ENCODE measurements at regions not wholly inside any gene's neighbourhood (a gene's known extent, or its start where the extent isn't known, plus 50 kb on each side); places are given as distances from the start of the nearest gene placed in this dataset.

GRCh38 chr5:171659896-171660295, 125.7 kb upstream of the SMIM23 start:
- no peak for TF ChIP-seq CTCF (IDR thresholded peaks at IDR 0.05 in 4 of 5, conservative IDR thresholded peaks at IDR 0.05 in 1 of 5)
- no peak for TF ChIP-seq POLR2A (IDR thresholded peaks at IDR 0.05)
- Histone ChIP-seq H3K4me3 (no peak overlapping the region), H3K4me1 (no peaks in the 10 kb centered on the region), H3K27me3 (no peaks in the 10 kb centered on the region), H3K27ac (no peak overlapping the region), H3K9me3 (no peaks in the 10 kb centered on the region), H3K36me3 (no peaks in the 10 kb centered on the region)
- intact Hi-C loops (cut with DNase I; ENCODE audit: low total_unique reads): no loop called here
- DNase-seq (no peak), ATAC-seq (no peak)
- in situ Hi-C loops (cut with MboI; ENCODE audit: low sequenced_read_pairs in 4 of 4): no loop called here

GRCh38 chr5:171660434-171660833, 125.2 kb upstream of the SMIM23 start:
- TF ChIP-seq POLR2A (IDR thresholded peaks at IDR 0.05) (no peak), CTCF (IDR thresholded peaks at IDR 0.05 in 4 of 5, conservative IDR thresholded peaks at IDR 0.05 in 1 of 5) (no peak)
- H3K27ac ChIP-seq: no peak overlapping the region
- no peak overlapping the region for H3K4me3 ChIP-seq
- intact Hi-C loops (cut with DNase I; ENCODE audit: low total_unique reads): no loop called here
- H3K27me3 ChIP-seq: no peaks in the 10 kb centered on the region
- in situ Hi-C loops (cut with MboI; ENCODE audit: low sequenced_read_pairs in 4 of 4): no loop called here
- ATAC-seq (no peak), DNase-seq (no peak)
- no peaks in the 10 kb centered on the region for H3K9me3 ChIP-seq
- no peaks in the 10 kb centered on the region for H3K36me3 ChIP-seq
- no peaks in the 10 kb centered on the region for H3K4me1 ChIP-seq

DNA sequence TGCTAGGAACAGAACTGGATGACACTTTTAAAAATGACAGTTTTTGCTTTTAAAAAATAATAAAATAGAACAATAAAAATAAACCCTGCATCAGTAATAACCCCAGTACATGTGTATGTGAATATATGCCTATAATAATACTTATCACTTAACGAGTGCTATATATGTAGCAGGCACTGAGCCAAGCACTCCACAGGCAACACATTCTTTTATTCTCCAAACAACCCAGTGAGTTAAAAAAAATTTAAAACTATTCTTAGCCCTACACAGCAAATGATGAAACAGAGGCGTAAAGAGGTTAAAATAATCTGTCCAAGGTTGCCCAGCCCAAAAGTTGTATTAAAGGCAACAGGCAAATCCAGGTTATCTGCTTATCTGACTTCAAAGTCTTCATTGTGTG, 124.5 kb upstream of the SMIM23 start:
- intact Hi-C loops (cut with DNase I; ENCODE audit: low total_unique reads): no loop called here
- H3K36me3 ChIP-seq: no peaks in the 10 kb centered on the region
- ATAC-seq (no peak), DNase-seq (no peak)
- TF ChIP-seq CTCF (IDR thresholded peaks at IDR 0.05 in 4 of 5, conservative IDR thresholded peaks at IDR 0.05 in 1 of 5) (no peak), POLR2A (IDR thresholded peaks at IDR 0.05) (no peak)
- no peaks in the 10 kb centered on the region for H3K4me1 ChIP-seq
- no peaks in the 10 kb centered on the region for H3K27me3 ChIP-seq
- no peak overlapping the region for H3K27ac ChIP-seq
- no peak overlapping the region for H3K4me3 ChIP-seq
- in situ Hi-C loops (cut with MboI; ENCODE audit: low sequenced_read_pairs in 4 of 4): no loop called here
- H3K9me3 ChIP-seq: no peaks in the 10 kb centered on the region

- Histone ChIP-seq H3K27ac (no peak overlapping the region), H3K36me3 (no peaks in the 10 kb centered on the region), H3K27me3 (no peaks in the 10 kb centered on the region), H3K4me1 (no peaks in the 10 kb centered on the region), H3K4me3 (no peak overlapping the region), H3K9me3 (no peaks in the 10 kb centered on the region)
- intact Hi-C loops (cut with DNase I; ENCODE audit: low total_unique reads) (no loop called here), in situ Hi-C loops (cut with MboI; ENCODE audit: low sequenced_read_pairs in 4 of 4) (no loop called here)
- no peak for DNase-seq
- TF ChIP-seq CTCF (IDR thresholded peaks at IDR 0.05 in 4 of 5, conservative IDR thresholded peaks at IDR 0.05 in 1 of 5) (no peak), POLR2A (IDR thresholded peaks at IDR 0.05) (no peak)
- no peak for ATAC-seq
These were observed 122.1 kb upstream of the SMIM23 start for GRCh38 chr5:171663311-171664085.

DNA sequence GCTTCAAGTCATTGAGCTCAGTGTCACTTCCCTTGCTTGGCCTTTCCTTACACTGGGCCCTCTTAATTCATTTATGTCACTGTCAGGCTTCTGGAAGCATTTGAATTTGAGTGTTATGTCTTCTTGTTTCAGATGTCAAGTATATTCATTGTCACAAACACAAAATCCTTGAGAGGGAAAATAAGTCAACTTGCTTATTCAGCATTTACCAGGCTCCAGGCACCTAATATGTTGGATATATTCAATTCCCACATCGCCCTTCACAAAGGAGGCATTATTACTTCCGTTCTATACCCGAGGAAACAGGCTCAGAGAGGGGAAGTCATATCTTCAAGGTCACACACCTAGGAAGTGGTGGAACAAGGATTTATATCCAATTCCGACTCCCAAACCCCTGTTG, 121.1 kb upstream of the SMIM23 start:
- no peak overlapping the region for H3K27ac ChIP-seq
- no peaks in the 10 kb centered on the region for H3K4me1 ChIP-seq
- in situ Hi-C loops (cut with MboI; ENCODE audit: low sequenced_read_pairs in 4 of 4): no loop called here
- H3K9me3 ChIP-seq: no peaks in the 10 kb centered on the region
- DNase-seq: no peak
- H3K36me3 ChIP-seq: no peaks in the 10 kb centered on the region
- intact Hi-C loops (cut with DNase I; ENCODE audit: low total_unique reads): no loop called here
- ATAC-seq: no peak
- no peak overlapping the region for H3K4me3 ChIP-seq
- no peak for TF ChIP-seq CTCF (IDR thresholded peaks at IDR 0.05 in 4 of 5, conservative IDR thresholded peaks at IDR 0.05 in 1 of 5)
- no peak for TF ChIP-seq POLR2A (IDR thresholded peaks at IDR 0.05)
- no peaks in the 10 kb centered on the region for H3K27me3 ChIP-seq

All from gastrocnemius medialis (tissue), 4 donors.